Tibial nerve (tissue), 3 donors: ENCODE measurements at regions not wholly inside any gene's neighbourhood (a gene's known extent, or its start where the extent isn't known, plus 50 kb on each side); places are given as distances from the start of the nearest gene placed in this dataset.

Source experiments
- POLR2A ChIP-seq, 2 donors: fragments of 450-650 bp; IDR thresholded peaks; one replicate each; pipeline ENCODE4 v1.6.1; 2017; ENCODE audit warnings: antibody characterized with exemption in 2 of 2, mild to moderate bottlenecking in 2 of 2, moderate library complexity in 2 of 2
- TF ChIP-seq, protein P1 (sequence below), 5 experiments: fragments of 200-600 bp in 3 of 5; fragments of 450-650 bp in 2 of 5; sonication (generic) in 3 of 5; IDR thresholded peaks; one replicate each; pipeline ENCODE4 v1.5.1; 2016 to 2019; ENCODE audit warnings: antibody characterized with exemption in 5 of 5, mild to moderate bottlenecking in 3 of 5, moderate library complexity in 2 of 5

DNA sequence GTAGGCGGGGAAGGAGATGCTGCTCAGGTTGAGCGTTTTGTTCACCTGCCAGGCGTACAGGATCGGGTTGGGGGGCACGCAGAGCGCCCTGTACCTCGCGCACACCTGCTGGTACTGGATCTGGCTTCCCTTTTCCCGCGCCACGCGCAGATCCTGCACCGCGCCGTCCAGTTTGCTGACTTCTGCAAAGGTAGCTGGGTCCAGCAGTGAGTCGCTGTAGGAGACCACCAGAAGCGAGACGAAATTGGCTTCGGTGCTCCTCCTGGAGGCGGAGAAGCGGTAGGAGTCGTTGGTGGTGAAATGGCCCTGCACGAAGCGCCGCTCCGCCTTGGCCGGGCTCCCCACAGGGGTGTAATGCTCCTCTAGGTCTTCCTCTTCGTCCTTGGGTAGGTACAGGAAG is 90.7 kb upstream of the RAB18 start:
- TF ChIP-seq, protein P1, sequence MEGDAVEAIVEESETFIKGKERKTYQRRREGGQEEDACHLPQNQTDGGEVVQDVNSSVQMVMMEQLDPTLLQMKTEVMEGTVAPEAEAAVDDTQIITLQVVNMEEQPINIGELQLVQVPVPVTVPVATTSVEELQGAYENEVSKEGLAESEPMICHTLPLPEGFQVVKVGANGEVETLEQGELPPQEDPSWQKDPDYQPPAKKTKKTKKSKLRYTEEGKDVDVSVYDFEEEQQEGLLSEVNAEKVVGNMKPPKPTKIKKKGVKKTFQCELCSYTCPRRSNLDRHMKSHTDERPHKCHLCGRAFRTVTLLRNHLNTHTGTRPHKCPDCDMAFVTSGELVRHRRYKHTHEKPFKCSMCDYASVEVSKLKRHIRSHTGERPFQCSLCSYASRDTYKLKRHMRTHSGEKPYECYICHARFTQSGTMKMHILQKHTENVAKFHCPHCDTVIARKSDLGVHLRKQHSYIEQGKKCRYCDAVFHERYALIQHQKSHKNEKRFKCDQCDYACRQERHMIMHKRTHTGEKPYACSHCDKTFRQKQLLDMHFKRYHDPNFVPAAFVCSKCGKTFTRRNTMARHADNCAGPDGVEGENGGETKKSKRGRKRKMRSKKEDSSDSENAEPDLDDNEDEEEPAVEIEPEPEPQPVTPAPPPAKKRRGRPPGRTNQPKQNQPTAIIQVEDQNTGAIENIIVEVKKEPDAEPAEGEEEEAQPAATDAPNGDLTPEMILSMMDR (IDR thresholded peaks at IDR 0.05), result no peak
- no peak for TF ChIP-seq POLR2A (IDR thresholded peaks at IDR 0.05)
